Fibroblast of gingiva (primary cell): ENCODE measurements at regions not wholly inside any gene's neighbourhood (a gene's known extent, or its start where the extent isn't known, plus 50 kb on each side); places are given as distances from the start of the nearest gene placed in this dataset.
"Not testable (repeated sequence)": the region's sequence is repeated elsewhere in the genome, so short reads cannot be mapped to it uniquely, and the experiment has no call there.

Experiments used
- DNase-seq: peaks from one replicate; pipeline ENCODE4 v3.0.0-alpha.2; 2011; ENCODE audit warnings: low read depth

DNA sequence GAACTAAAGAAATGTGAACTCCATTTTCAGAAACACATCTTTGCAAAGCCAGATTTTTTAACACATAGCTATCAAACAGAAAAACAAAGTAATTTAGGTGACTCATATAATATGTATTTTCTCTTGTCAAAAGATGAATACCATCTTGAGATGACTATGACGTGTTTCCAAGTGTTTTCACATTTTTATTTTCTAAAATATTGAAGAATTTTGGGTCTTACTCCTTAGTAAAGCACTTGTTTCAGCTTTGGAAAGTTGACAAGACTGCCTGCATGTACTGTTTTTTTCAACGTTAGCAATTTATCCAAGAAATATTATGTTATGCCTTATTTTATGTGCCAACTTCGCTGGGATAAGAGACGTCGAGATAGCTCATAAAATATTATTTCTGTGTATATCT lies 733.9 kb upstream of the EPHA5 start:
- DNase-seq = no peak

- no peak for DNase-seq
Observed at GRCh38 chr4:66376921-66377320, 706.6 kb upstream of the EPHA5 start.

GRCh38 chr4:66376396-66376795 lies 706.1 kb upstream of the EPHA5 start:
- peak; percentile 52 for DNase-seq

GRCh38 chr4:66373268-66373667 lies 703.0 kb upstream of the EPHA5 start:
- no peak for DNase-seq

GRCh38 chr4:66372706-66373105 lies 702.4 kb upstream of the EPHA5 start:
- no peak for DNase-seq

GRCh38 chr4:66367043-66367660 lies 696.9 kb upstream of the EPHA5 start:
- DNase-seq = no peak

- DNase-seq = not testable (repeated sequence)
Observed at GRCh38 chr4:66360395-66360794, 690.1 kb upstream of the EPHA5 start.

DNA sequence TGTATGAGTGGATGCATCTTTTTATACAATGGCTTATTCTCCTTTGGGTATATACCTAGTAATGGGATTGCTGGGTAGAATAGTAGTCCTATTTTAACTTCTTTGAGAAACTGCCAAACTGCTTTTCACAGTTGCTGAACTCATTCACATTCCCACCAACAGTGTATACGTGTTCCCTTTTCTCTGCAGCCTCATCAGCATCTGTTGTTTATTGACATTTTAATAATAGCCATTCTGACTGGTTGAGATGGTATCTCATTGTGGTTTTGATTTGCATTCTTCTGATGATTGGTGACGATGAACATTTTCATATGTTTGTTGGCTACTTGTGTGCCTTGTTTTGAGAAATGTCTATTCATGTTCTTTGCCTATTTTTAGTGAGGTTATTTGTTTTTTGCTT lies 687.0 kb upstream of the EPHA5 start:
- peak; percentile 78 for DNase-seq

DNA sequence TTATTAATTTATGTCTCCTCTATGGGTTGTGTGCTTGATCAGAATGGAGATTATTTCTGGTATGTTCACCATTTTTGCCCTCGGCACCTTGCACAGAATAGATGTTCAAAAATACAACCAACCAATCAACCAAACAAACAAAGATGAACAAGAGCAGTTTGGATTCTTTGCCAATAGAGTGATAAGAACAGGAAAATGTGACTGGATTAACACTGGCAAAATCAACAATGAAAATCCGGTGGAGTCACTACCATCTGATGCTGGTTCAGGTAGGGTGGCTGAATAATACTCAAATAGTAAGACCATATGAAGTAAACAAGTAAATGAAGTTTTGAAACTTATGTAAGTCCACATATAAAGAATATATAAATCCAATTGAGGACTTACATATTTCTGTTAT lies 685.0 kb upstream of the EPHA5 start:
- no peak for DNase-seq

GRCh38 chr4:66351761-66352160 lies 681.5 kb upstream of the EPHA5 start:
- no peak for DNase-seq

GRCh38 chr4:66340286-66340893 lies 670.1 kb upstream of the EPHA5 start:
- no peak for DNase-seq

- DNase-seq = no peak
Observed at GRCh38 chr4:66339007-66339406, 668.7 kb upstream of the EPHA5 start.

DNA sequence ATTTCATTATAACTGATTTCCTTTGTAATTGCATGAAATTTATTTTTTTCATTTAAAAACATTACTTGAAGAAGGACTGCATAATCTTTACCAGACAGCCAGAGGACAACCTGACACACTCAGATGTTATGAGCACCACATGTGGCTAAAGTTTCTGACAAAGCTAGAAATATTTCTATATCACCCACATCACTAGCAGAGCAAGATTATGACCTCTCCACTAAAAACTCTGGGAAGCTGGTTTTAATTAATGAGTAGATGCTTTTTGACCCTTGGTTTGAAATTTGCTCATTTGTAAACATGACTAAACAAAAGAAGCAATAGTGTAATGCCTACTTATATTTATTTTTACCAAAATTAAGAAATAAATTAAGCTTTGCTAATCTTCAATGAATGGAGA lies 661.5 kb upstream of the EPHA5 start:
- DNase-seq = peak; percentile 65

DNA sequence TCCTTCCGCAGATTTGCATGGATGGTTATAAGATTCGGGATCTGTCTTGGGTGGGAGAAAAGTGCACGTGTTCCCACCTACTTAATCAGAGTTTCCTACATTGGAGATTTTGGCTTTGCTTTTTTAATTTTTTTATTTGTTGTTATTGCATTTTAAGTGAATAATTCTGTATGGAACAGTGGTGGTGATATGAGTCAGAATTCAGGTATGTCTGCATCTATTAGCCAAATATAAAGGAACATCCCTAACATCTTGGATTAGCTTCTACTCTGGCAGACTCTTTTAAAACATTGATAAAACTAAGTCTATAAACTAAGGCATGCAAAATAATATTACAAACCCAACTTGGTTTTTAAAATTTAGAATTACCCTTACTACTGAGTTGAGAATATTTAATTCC lies 659.8 kb upstream of the EPHA5 start:
- DNase-seq = no peak

DNA sequence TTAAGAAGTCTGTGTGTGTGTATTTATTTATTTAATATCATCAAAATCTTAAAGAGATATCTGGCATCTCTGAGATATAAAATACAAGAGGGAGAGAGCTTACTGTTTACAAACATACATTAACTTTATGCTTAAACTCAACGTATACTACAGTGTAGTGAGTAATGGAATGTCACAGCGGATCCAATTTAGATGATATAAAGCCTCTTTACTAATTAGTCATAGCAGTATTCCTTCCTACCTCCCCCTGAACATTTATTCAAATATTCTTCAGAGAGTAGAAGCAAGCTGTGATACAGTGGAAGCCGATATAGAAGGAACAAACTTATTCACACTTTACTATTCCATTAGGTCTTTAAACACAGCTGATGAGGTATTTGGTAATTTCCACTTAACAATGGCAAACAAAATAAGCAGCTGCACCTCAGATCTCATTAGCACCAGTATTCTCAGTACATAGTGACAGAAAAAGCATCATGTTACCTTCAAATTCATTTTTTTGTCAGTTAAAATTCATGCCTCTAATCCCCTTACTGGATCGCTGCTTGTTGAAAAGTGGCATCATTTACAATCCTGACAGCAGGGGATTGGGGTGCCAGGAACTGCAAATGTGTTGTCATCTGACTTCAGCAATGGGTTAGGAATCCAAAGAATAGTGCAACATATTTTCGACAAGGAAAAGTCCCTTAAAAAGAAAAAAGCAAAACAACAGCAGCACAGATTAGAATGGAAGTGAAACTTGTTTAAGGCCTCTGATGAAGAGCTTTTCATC lies 658.7 kb upstream of the EPHA5 start:
- no peak for DNase-seq

- no peak for DNase-seq
Observed at GRCh38 chr4:66307641-66308438, 637.6 kb upstream of the EPHA5 start.

DNA sequence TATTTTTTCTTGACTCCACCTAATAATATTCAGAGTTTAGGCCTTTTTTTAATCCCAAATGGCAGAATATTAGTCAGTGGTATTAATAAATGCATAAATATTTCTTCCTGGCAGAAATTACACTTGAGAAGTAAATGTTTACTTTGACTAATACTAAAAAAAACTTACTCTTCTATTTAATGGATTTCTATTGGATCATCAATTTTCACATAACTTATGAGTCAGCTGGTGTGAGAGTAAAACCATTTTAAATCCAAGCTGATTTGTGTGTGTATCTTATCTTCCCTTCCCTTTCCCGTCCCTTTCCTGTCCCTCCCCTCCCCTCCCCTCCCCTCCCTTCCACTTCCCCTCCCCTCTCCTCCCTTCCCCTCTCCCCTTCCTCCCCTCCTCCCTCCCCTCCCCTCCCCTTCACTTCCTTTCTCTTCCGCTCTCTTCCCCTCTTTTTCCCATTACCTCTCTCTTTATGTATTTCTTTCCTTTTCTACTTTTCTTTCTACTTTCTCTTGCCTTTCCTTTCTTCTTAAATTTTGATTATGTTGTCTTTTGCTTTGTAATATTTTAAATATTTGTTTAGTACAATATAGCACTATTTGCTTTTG lies 630.1 kb upstream of the EPHA5 start:
- no peak for DNase-seq

DNA sequence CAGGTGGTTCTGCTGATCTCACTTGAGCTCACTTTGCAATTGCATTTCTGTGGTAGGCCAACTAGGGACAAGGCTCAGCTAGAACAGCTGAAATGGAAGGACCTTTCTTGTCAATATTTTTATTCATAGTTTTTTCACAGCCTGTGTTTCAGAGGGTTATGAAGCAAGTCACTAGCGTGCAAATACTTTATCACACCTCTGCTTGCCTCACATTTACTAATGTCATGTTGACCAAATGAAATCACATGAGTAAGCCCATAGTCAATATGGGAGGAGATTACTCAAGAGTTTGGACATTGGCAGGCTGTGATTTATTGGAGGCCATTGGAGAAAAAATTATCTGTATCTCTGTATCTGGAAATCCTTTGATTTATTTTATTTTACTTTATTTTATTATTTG lies 628.3 kb upstream of the EPHA5 start:
- no peak for DNase-seq

GRCh38 chr4:66297703-66298102 lies 627.4 kb upstream of the EPHA5 start:
- DNase-seq = no peak

- DNase-seq = no peak
Observed at GRCh38 chr4:66294638-66295037, 624.3 kb upstream of the EPHA5 start.

DNA sequence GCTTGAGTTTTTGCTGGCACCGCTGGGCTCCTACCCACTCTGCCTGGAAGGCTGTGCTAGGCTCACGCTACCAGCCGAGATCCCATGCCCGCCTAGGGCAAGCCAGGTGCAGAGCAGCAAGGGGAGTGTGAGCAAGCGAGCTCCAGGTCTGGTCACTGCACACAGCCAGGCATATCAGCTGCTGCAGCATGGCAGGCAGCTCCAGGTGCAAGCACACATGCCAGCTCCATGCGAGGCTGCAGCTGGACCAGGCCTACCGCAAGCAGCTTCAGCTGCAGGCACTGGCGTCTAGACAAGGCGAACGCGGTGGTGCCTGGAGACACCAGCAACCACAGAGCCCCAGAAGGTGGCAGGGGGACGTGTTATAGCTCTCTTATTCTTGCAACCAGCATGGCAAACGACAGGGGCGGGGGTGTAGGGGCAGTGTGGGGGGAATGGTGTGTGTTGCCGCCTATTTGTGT lies 614.7 kb upstream of the EPHA5 start:
- no peak for DNase-seq

DNA sequence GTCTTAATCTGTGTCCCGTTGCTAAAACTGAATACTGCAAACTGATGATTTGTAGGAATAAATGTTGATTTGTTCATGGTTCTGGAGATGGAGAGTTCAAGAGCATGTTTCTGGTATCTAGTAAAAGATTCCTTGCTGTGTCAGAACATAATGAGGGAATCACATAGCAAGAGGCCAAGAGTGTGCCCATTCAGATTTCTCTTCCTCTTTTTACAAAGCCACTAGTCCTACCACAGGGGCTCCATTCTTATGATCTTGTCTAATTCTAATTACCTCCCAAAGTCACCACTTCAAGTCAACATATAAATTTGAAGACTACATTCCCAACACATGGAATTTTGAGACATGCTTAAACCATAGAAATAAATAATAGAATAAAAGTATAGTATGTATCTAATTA lies 608.8 kb upstream of the EPHA5 start:
- no peak for DNase-seq
